Body of pancreas (tissue), 4 donors: ENCODE measurements at regions not wholly inside any gene's neighbourhood (a gene's known extent, or its start where the extent isn't known, plus 50 kb on each side); places are given as distances from the start of the nearest gene placed in this dataset.

ENCODE experiments used
- CTCF ChIP-seq, 7 experiments: fragments of 450-650 bp in 4 of 7; fragments of 200-600 bp in 3 of 7; sonication (generic) in 3 of 7; IDR thresholded peaks; one replicate each; pipeline ENCODE4 v1.5.1; 2016 to 2019; ENCODE audit warnings: antibody characterized with exemption in 7 of 7
- POLR2A ChIP-seq, 3 donors: fragments of 450-650 bp; IDR thresholded peaks; one replicate each; pipeline ENCODE4 v1.6.1; 2016; ENCODE audit warnings: antibody characterized with exemption in 3 of 3, mild to moderate bottlenecking in 2 of 3

GRCh38 chr14:48527832-48528231 lies 852.4 kb upstream of the MDGA2 start:
- TF ChIP-seq CTCF (IDR thresholded peaks at IDR 0.05) (no peak), POLR2A (IDR thresholded peaks at IDR 0.05) (no peak)
